C4-2B (cell line): ENCODE measurements at regions not wholly inside any gene's neighbourhood (a gene's known extent, or its start where the extent isn't known, plus 50 kb on each side); places are given as distances from the start of the nearest gene placed in this dataset.
"Not testable (repeated sequence)": the region's sequence is repeated elsewhere in the genome, so short reads cannot be mapped to it uniquely, and the experiment has no call there.

Experiments
- CTCF ChIP-seq: fragments of 450-650 bp; conservative IDR thresholded peaks from 2 replicates; pipeline ENCODE4 v1.5.1; 2017; ENCODE audit warnings: mild to moderate bottlenecking
- ZFX ChIP-seq: fragments of 450-650 bp; IDR thresholded peaks from 2 replicates; pipeline ENCODE4 v1.6.1; 2017

GRCh38 chr3:196133869-196134268, 52.0 kb upstream of the TFRC start:
- TF ChIP-seq CTCF, ZFX: not testable (repeated sequence)
